Pancreas (tissue), 10 donors: ENCODE measurements at regions not wholly inside any gene's neighbourhood (a gene's known extent, or its start where the extent isn't known, plus 50 kb on each side); places are given as distances from the start of the nearest gene placed in this dataset.

Experiments used
- ATAC-seq, 4 donors: fragments of 200-7000 bp; cut with Tn5 transposase; one replicate each; pipeline versions ENCODE4 v1.8.0 to v1.9.1; 2020; ENCODE audit warnings: mild to moderate bottlenecking in 4 of 4, moderate library complexity in 4 of 4
- DNase-seq, 6 donors: peaks; one replicate each; pipeline ENCODE4 v3.0.0-alpha.2; 2020
- FAIRE-seq: peaks from 2 replicates; lab custom pipeline; 2012; peaks lifted over from hg19 to GRCh38; lab: Jason Lieb, UNC
- H3K27ac ChIP-seq, 4 donors: fragments of 200-600 bp; sonication (generic); 1 replicate in 3 of 4; 2 replicates in 1 of 4; pipeline versions ENCODE4 v1.5.0 to v1.8.0; 2020
- H3K27me3 ChIP-seq, 4 donors: fragments of 200-600 bp; one replicate each; pipeline ENCODE4 v1.8.0; 2021
- H3K36me3 ChIP-seq, 3 donors: fragments of 200-600 bp; sonication (generic) in 1 of 3; one replicate each; pipeline versions ENCODE4 v1.5.0 to v1.8.0; 2020 to 2021
- H3K4me1 ChIP-seq, 3 donors: fragments of 200-600 bp; one replicate each; pipeline ENCODE4 v1.8.0; 2021
- H3K4me3 ChIP-seq, 4 donors: fragments of 200-600 bp; sonication (generic) in 2 of 4; one replicate each; pipeline versions ENCODE4 v1.5.0 to v1.8.0; 2020 to 2021
- H3K9me3 ChIP-seq, 4 donors: fragments of 200-600 bp; one replicate each; pipeline ENCODE4 v1.8.0; 2021
- WGBS, 2 donors: extraction: QIAGEN DNeasy Blood & Tissue Kit; methylation state at CpG; one replicate each; pipeline ENCODE4 v1.1.7; 2013; 5-methylcytosine and 5-hydroxymethylcytosine counted together
- intact Hi-C, 3 donors: fragments of 100-400 bp; cut with DNase I; formaldehyde crosslinking; loops; one replicate each; pipeline versions ENCODE4 v1.11.1 to v1.14.2; 2022
- TF ChIP-seq, protein P1 (sequence below), 4 donors: fragments of 200-600 bp; sonication (generic) in 3 of 4; IDR thresholded peaks; one replicate each; pipeline versions ENCODE4 v1.5.0 to v1.8.0; 2021; ENCODE audit warnings: antibody characterized with exemption in 4 of 4
- donor health status: healthy with polysubstance abuse.
- donor health status: DM: no; HTN: no; CAD: no; lungs with moderate emphysema.
- donor health status: DM: no; HTN: no; CAD: no.
- donor health status: control.
- donor health status: control.
- donor health status: Bipolar disorder and iron deficiency.
- donor health status: DM: yes; HTN: yes; CAD: no.
- donor health status: DM: no; HTN: no; CAD: no.
- donor health status: DM: no; HTN: no; CAD: no.
- donor health status: DM: yes; HTN: yes; CAD: no.

DNA sequence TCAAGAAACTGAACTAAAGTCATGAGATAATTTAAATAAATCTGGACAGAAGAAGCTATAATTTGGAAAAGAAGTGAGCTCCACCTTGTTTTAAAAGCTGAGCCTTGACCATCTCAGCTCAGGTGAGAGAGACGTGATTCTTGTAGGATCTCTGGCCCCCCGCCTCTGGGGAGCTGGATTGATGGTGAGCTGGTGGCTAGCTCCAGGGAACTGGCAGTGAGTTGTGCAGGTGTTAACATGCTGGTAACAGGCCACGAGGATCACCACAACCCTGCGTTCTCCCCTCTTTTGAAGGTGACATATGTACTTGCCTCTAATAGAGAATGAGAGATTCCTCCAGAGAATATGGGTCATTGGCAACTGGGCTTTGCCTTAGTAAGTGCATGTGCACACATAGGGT, 485.1 kb downstream of the IRS2 start:
- no peak overlapping the region for H3K4me3 ChIP-seq
- no peaks in the 10 kb centered on the region for H3K9me3 ChIP-seq
- intact Hi-C loops, result no loop called here

GRCh38 chr13:109297628-109298027, 488.8 kb downstream of the IRS2 start:
- intact Hi-C loops, result no loop called here
- H3K36me3 ChIP-seq, result no peaks in the 10 kb centered on the region
- no peak overlapping the region for H3K4me3 ChIP-seq
- no peaks in the 10 kb centered on the region for H3K27me3 ChIP-seq
- H3K27ac ChIP-seq, result no peak overlapping the region
- ATAC-seq, result no peak
- FAIRE-seq, result no peak
- WGBS, 2 donors, result 57 to 69% methylated on average over 2 of the region's 2 CpGs
- DNase-seq, result no peak
- no peaks in the 10 kb centered on the region for H3K9me3 ChIP-seq
- H3K4me1 ChIP-seq, result no peaks in the 10 kb centered on the region
- TF ChIP-seq, protein P1, sequence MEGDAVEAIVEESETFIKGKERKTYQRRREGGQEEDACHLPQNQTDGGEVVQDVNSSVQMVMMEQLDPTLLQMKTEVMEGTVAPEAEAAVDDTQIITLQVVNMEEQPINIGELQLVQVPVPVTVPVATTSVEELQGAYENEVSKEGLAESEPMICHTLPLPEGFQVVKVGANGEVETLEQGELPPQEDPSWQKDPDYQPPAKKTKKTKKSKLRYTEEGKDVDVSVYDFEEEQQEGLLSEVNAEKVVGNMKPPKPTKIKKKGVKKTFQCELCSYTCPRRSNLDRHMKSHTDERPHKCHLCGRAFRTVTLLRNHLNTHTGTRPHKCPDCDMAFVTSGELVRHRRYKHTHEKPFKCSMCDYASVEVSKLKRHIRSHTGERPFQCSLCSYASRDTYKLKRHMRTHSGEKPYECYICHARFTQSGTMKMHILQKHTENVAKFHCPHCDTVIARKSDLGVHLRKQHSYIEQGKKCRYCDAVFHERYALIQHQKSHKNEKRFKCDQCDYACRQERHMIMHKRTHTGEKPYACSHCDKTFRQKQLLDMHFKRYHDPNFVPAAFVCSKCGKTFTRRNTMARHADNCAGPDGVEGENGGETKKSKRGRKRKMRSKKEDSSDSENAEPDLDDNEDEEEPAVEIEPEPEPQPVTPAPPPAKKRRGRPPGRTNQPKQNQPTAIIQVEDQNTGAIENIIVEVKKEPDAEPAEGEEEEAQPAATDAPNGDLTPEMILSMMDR (IDR thresholded peaks at IDR 0.05), result no peak

More for the DNA sequence above, 485.1 kb downstream of the IRS2 start:
- ATAC-seq (no peak), DNase-seq (no peak), FAIRE-seq (no peak)
- no peaks in the 10 kb centered on the region for H3K4me1 ChIP-seq
- no peaks in the 10 kb centered on the region for H3K36me3 ChIP-seq
- TF ChIP-seq, protein P1 (IDR thresholded peaks at IDR 0.05), result no peak
- H3K27me3 ChIP-seq, result no peaks in the 10 kb centered on the region
- 80% methylated on average over 4 of the region's 4 CpGs for WGBS, 2 donors
- H3K27ac ChIP-seq, result no peak overlapping the region

DNA sequence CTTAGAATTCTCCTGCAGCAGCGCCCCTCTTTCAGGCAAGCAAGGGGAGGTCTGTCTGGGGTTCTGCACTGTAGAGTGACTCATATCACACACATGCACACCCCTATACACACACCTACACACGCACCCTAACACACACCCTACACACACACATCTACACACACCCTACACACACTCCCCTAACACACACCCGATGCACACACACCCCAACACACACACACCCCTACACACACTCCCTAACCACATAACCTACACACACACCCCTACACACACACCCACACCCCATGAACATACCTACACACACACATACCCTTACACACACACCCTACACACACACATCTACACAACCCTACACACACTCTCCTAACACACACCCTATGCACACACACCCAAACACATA, 493.2 kb downstream of the IRS2 start:
- H3K27me3 ChIP-seq, result no peaks in the 10 kb centered on the region
- 92 to 97% methylated on average over 3 of the region's 3 CpGs for WGBS, 2 donors
- ATAC-seq, result no peak
- H3K4me1 ChIP-seq, result no peaks in the 10 kb centered on the region
- TF ChIP-seq, protein P1 (IDR thresholded peaks at IDR 0.05), result no peak
- H3K9me3 ChIP-seq, result no peaks in the 10 kb centered on the region
- no peak for DNase-seq
- H3K36me3 ChIP-seq, result no peaks in the 10 kb centered on the region
- no peak for FAIRE-seq
- no peak overlapping the region for H3K27ac ChIP-seq
- H3K4me3 ChIP-seq, result no peak overlapping the region
- intact Hi-C loops, result no loop called here

GRCh38 chr13:109288151-109288709, 498.2 kb downstream of the IRS2 start:
- DNase-seq (no peak), FAIRE-seq (no peak), ATAC-seq (no peak)
- intact Hi-C loops, result no loop called here
- TF ChIP-seq, protein P1 (IDR thresholded peaks at IDR 0.05), result no peak
- 71 to 81% methylated on average over 6 of the region's 6 CpGs for WGBS, 2 donors
- H3K9me3 ChIP-seq, result no peaks in the 10 kb centered on the region
- no peaks in the 10 kb centered on the region for H3K4me1 ChIP-seq
- H3K36me3 ChIP-seq, result no peaks in the 10 kb centered on the region
- no peak overlapping the region for H3K4me3 ChIP-seq
- H3K27ac ChIP-seq, result no peak overlapping the region
- H3K27me3 ChIP-seq, result no peaks in the 10 kb centered on the region

DNA sequence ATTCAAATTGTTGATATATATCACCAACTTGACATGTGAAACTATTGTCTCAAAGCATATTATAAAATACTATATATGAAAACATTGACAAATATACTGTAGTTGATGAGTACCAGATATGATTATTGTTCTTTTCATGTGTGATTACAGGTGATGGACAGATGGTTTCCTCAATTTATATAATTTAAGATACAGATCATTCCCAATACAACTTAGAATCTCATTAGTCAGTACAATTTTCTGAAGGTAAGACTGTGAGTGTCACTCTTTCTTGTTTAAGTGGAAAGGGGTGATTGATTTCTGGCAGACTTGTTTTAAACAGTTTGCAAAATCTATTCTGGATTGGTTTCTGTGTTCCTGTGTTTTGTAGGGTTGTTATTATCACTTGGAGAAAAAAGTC, 498.8 kb downstream of the IRS2 start:
- Histone ChIP-seq H3K4me1 (no peaks in the 10 kb centered on the region), H3K27ac (no peak overlapping the region), H3K4me3 (no peak overlapping the region), H3K27me3 (no peaks in the 10 kb centered on the region), H3K36me3 (no peaks in the 10 kb centered on the region), H3K9me3 (no peaks in the 10 kb centered on the region)
- FAIRE-seq, result no peak
- no peak for DNase-seq
- intact Hi-C loops, result no loop called here
- ATAC-seq, result no peak
- TF ChIP-seq, protein P1 (IDR thresholded peaks at IDR 0.05), result no peak
